ENCODE measurements at regions not wholly inside any gene's neighbourhood (a gene's known extent, or its start where the extent isn't known, plus 50 kb on each side); places are given as distances from the start of the nearest gene placed in this dataset.

- no peak overlapping the region for H3K4me3 ChIP-seq (replicated peaks; ENCODE audit: insufficient read depth, low read length)
- no peak for TF ChIP-seq POLR2AphosphoS5 (IDR thresholded peaks at IDR 0.05; ENCODE audit: low read depth)
- TF ChIP-seq, protein P1, sequence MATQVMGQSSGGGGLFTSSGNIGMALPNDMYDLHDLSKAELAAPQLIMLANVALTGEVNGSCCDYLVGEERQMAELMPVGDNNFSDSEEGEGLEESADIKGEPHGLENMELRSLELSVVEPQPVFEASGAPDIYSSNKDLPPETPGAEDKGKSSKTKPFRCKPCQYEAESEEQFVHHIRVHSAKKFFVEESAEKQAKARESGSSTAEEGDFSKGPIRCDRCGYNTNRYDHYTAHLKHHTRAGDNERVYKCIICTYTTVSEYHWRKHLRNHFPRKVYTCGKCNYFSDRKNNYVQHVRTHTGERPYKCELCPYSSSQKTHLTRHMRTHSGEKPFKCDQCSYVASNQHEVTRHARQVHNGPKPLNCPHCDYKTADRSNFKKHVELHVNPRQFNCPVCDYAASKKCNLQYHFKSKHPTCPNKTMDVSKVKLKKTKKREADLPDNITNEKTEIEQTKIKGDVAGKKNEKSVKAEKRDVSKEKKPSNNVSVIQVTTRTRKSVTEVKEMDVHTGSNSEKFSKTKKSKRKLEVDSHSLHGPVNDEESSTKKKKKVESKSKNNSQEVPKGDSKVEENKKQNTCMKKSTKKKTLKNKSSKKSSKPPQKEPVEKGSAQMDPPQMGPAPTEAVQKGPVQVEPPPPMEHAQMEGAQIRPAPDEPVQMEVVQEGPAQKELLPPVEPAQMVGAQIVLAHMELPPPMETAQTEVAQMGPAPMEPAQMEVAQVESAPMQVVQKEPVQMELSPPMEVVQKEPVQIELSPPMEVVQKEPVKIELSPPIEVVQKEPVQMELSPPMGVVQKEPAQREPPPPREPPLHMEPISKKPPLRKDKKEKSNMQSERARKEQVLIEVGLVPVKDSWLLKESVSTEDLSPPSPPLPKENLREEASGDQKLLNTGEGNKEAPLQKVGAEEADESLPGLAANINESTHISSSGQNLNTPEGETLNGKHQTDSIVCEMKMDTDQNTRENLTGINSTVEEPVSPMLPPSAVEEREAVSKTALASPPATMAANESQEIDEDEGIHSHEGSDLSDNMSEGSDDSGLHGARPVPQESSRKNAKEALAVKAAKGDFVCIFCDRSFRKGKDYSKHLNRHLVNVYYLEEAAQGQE (IDR thresholded peaks at IDR 0.05; ENCODE audit: insufficient replicate concordance, low read depth): no peak
- TF ChIP-seq GABPA (IDR thresholded peaks at IDR 0.05; ENCODE audit: low read depth): no peak
- TF ChIP-seq SPI1 (IDR thresholded peaks at IDR 0.05; ENCODE audit: borderline replicate concordance, low read depth): no peak
- TF ChIP-seq CTCF (IDR thresholded peaks at IDR 0.05; ENCODE audit: insufficient read depth, low read length): no peak
- DNase-seq (ENCODE audit: low read depth in 1 of 2, low spot score in 1 of 2): no peak
- no peak overlapping the region for H3K27ac ChIP-seq (replicated peaks)
- no peaks in the 10 kb centered on the region for H3K27me3 ChIP-seq (ENCODE audit: insufficient read depth, poor library complexity, severe bottlenecking)
These were observed 75.5 kb downstream of the KLF6 start for GRCh38 chr10:3709456-3710060.

GRCh38 chr10:3708852-3709251, 76.2 kb downstream of the KLF6 start:
- TF ChIP-seq GABPA (IDR thresholded peaks at IDR 0.05; ENCODE audit: low read depth) (no peak), POLR2AphosphoS5 (IDR thresholded peaks at IDR 0.05; ENCODE audit: low read depth) (no peak), SPI1 (IDR thresholded peaks at IDR 0.05; ENCODE audit: borderline replicate concordance, low read depth) (no peak), CTCF (IDR thresholded peaks at IDR 0.05; ENCODE audit: insufficient read depth, low read length) (no peak)
- TF ChIP-seq, protein P1 (IDR thresholded peaks at IDR 0.05; ENCODE audit: insufficient replicate concordance, low read depth): no peak
- H3K27me3 ChIP-seq (ENCODE audit: insufficient read depth, poor library complexity, severe bottlenecking): no peaks in the 10 kb centered on the region
- H3K27ac ChIP-seq (replicated peaks): no peak overlapping the region
- no peak for DNase-seq (ENCODE audit: low read depth in 1 of 2, low spot score in 1 of 2)
- no peak overlapping the region for H3K4me3 ChIP-seq (replicated peaks; ENCODE audit: insufficient read depth, low read length)

DNA sequence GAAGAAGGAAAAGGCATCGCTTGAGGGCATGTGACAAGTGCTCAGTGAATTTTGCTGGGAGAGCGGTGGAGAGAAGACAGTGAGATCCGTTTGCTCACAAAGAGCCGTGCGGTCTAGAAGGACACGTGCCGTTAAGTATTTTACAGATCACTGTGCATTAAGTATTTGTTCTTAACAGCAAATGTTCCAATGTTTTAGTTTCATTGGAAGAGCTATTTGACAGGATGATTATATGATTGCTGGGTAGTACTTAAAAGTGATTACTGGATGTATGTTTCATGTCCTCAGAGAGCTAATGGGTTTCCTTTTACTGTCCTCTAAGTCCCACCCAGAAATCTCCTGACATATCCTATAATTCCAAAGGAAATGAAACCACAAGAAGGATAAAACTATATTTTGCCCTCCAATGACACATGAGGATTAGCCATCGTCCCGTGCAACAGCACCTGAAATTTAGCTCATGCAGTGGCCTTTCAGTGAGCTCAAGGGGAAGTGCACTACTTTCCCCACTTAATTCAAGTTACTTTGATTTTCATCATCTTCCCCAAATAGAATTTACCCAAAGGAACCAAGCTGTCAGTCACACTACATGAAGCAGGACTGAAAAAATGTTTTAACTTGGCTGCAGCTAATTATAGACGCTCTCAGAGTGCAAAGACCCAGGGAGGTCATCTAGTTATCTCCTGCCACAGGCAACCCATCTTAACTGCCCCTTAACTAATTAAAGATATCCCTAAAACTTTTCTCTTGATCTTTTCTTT, 80.3 kb downstream of the KLF6 start:
- DNase-seq (ENCODE audit: low read depth in 1 of 2, low spot score in 1 of 2): no peak
- TF ChIP-seq POLR2AphosphoS5 (IDR thresholded peaks at IDR 0.05; ENCODE audit: low read depth) (no peak), CTCF (IDR thresholded peaks at IDR 0.05; ENCODE audit: insufficient read depth, low read length) (no peak), GABPA (IDR thresholded peaks at IDR 0.05; ENCODE audit: low read depth) (no peak), SPI1 (IDR thresholded peaks at IDR 0.05; ENCODE audit: borderline replicate concordance, low read depth) (no peak)
- TF ChIP-seq, protein P1 (IDR thresholded peaks at IDR 0.05; ENCODE audit: insufficient replicate concordance, low read depth): no peak
- no peak overlapping the region for H3K4me3 ChIP-seq (replicated peaks; ENCODE audit: insufficient read depth, low read length)

More for the DNA sequence above, 80.3 kb downstream of the KLF6 start:
- no peaks in the 10 kb centered on the region for H3K27me3 ChIP-seq (ENCODE audit: insufficient read depth, poor library complexity, severe bottlenecking)
- H3K27ac ChIP-seq (replicated peaks): no peak overlapping the region
